ENCODE measurements at regions not wholly inside any gene's neighbourhood (a gene's known extent, or its start where the extent isn't known, plus 50 kb on each side); places are given as distances from the start of the nearest gene placed in this dataset.

DNA sequence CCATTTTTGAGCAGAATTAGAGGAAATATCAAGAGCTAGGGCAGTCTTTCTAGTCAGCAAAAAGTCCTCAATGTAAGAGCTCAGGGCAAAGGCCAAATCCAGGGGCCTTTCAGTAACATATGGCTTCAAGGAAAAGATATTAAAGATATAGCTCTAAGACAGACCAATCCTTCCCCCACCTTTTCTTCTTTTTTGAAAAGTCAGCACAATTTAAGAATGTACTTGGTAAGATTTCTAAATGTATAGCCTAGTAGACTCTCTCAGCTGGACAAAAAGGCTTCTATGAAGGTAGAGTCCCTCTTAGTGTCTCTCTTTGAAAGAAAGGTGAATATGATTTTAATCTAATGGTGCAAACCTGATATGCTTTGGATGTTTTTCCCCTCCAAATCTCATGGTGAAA is 515.7 kb downstream of the VRK1 start:
- DNase-seq: no peak

DNA sequence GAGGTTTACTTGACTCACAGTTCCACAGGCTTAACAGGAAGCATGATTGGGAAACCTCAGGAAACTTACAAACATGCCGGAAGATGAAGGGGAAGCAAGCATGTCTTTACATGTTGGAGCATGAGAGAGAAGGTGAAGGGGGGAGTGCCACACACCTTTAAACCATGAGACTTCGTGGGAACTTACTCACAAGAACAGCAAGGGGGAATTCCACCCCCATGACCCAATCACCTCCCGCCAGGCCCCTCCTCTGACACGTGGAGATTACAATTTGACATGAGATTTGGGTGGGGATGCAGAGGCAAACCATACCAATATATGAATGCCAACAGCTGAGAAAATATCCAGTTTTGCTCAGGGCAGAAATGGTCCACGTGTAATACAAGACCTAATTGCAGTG is 518.6 kb downstream of the VRK1 start:
- DNase-seq: no peak

DNA sequence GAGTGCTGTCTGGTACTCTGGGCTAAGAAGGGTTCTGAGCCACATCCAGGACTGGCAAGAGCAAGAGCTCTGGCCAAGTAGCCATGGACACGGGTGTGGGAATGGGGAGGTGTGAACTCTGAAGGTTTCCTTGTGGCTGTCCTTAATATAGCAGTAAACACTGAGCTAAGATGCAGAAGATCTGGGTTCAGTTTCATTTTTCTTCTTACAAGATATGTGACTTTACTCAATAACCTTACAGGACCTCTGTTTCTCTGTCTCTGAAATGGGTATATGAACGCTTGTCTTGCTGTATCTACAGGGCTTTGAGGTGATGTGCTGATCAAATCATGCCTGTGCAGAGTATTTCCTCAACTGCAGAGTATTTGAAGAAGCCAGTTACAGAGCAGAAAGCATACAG is 521.2 kb downstream of the VRK1 start:
- DNase-seq: no peak

DNA sequence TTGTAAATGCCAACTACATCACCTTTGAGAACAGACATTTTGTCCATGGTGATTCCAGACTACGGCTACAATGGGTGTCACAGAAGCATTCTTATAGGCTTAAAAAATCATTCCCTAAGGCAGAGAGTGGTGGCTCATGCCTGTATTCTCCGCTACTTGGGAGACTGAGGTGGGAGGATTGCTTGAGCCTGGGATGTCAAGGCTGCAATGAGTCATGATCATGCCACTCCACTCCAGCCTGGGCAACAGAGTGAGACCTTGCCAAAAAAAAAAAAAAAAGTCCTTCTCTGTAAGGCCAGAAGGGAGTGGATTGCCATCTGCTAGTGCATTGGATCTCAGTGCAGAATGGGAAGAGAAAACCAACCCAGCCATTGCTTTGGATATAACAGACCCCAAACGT is 522.5 kb downstream of the VRK1 start:
- no peak for DNase-seq

GRCh38 chr14:97328743-97329142 is 531.6 kb downstream of the VRK1 start:
- DNase-seq: no peak

- no peak for DNase-seq
These were observed 532.5 kb downstream of the VRK1 start for GRCh38 chr14:97329701-97330100.

GRCh38 chr14:97331058-97331457 is 533.9 kb downstream of the VRK1 start:
- DNase-seq: no peak

DNA sequence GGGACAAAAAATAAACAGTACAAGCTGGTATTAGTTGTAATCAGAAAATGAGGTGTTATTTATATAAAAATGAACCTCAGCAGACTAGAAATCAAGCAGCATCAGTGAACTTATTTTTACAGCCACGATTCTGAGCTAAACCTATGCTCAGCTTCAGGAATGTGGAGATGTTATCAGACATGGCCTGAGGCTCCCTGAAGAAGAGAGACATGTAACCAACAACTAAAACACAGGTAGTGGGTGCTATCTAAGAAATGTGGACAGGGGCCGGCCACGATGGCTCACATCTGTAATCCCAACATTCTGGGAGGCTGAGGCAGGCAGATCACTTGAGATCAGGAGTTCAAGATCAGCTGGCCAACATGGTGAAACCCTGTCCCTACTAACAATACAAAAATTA is 534.3 kb downstream of the VRK1 start:
- no peak for DNase-seq

DNA sequence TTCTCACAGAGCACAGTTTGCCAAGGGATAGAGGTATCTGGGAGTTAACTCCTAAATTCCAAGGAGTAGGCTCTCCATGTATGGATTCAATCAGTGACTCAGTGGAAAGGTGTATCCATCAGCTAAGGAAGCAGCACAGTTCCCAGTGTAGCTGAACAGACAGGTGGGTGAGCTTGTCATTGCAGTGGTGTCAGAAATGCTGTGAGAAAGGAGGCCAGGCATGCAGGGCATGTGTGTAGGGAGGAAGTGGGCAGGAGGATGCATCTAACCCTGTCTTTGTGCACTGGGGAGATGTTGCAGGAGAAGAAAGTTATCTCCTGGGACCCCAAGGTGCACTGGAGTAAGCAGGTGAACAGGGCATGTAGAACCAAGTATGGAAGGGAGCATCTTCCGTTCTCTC is 539.0 kb downstream of the VRK1 start:
- no peak for DNase-seq

DNA sequence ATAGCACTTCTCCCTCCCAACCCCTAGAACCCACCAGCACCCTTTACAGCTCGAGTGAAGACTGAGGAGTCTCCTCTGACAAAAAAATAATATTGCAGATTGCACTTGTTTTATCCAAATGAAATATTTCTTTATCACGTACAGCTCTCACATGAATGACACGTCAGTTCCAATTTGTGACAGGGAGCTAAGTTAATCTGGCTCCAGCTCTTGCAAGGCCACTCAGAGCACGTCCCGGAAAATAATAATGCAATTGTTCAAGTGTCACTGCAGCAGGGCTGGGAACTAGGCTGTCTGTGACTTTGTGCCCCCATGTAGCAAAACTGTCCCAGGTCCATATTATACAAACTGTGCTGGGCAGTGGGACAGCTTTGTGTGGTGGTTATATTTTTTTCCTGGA is 539.6 kb downstream of the VRK1 start:
- no peak for DNase-seq

DNA sequence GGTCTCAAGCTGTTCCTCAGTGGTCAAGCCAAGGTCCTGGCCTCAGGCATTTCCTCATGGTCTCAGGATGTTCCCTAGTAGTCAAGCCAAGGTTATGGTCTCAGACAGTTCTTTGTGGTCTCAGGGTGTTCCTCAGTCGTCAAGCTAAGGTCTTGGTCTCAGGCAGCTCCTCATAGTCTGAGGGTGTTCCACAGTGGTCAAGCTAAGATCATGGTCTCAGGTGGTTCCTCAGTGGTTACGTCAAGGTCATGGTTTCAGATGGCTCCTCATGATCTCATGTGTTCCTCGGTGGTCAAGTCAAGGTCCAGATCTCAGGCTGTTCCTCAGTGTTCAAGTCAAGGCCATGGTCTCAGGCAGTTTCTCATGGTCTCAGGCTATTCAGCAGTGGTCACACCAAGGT is 540.1 kb downstream of the VRK1 start:
- DNase-seq: no peak

DNA sequence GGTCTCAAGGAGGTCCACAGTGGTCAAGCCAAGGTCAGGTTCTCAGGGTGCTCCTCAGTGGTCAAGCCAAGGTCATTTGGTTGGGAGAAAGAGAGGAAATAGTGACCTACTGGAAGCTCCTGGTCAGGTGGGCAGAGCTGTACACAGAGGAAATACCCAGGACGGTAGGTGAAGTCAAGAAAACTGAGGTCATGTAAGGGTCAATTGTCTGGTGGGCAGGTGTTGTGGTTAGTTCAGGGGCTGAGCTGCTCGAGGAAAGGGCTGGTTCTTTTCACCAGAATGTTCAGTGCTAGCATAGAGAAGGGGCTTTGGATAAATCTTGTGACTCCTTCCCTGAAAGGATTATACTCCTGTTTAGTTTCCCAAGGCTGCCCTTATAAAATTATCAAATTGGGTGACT is 540.5 kb downstream of the VRK1 start:
- DNase-seq: no peak

DNA sequence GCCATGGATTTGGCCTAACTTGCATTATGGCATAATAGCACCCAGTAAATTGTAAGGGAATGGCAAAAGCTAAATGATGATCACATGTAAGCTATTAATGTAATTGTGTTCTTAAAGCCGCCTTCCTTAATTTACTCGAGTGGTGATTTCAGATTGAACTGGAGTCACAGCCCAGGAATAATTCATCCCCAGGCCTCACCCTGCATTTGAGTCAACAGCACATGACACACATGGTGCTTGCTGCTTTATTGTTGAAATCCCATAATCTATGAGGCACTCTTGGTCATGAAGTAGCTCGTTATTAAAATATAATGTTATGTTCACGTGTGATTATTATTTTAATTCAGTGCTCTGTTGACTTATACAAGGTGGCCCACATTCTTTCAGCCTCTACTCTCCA is 547.5 kb downstream of the VRK1 start:
- DNase-seq: no peak

DNA sequence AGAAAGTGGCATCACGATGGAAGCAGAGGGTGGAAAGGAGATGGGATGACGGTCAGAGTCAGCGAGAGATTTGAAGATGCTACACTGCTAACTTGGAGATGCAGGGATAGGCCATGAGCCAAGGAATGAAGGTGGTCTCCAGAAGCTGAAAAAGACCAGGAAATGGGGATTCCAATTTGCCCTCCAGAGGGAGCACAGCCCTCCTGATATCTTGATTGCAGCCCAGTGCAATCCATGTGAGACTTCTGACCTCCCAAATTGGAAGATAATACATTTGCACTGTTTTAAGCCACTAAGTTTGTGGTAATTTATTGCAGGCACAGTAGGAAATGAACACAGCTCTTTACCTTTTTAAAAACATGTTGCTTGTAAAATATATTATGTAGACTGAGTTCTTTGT is 549.5 kb downstream of the VRK1 start:
- no peak for DNase-seq

DNA sequence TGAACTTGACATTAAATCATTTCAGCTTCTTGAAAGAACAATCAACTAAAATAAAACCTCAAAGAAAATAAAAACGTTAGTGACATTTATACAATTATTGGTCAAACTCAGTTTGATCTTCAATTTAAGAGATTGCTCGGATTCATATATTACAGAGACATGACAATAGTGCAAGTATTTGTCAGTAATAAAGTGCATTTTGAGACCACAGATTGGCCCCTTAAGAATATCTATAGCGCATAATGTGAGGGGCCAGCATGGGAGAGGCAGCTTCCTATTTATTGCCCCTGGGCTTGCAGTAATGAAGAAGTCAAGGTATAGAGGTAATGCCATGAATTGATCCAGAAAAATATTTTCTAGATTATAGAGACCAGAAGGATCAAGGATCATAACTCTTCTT is 552.3 kb downstream of the VRK1 start:
- no peak for DNase-seq

- no peak for DNase-seq
These were observed 552.8 kb downstream of the VRK1 start for GRCh38 chr14:97349946-97350345.

DNA sequence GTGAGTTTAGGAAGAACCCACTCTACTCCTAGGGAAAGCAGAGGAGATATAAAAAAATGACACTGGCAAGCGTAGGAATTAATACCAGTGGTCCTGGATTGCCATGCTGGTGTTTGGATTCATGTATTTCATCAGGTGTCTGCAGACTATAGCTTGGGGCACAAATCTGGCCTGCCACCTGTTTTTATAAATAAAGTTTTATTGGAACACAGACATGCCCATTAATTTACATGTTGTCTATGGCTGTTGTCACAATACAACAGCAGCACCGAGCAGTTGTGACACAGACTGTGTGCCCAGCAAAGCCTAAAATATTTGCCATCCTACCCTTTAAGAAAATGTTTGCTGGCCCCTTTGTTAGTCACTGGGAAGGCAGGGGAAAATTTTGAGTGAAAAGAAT is 553.2 kb downstream of the VRK1 start:
- no peak for DNase-seq

GRCh38 chr14:97350894-97351731 is 553.9 kb downstream of the VRK1 start:
- DNase-seq: no peak

- DNase-seq: no peak
These were observed 555.9 kb downstream of the VRK1 start for GRCh38 chr14:97353102-97353501.

DNA sequence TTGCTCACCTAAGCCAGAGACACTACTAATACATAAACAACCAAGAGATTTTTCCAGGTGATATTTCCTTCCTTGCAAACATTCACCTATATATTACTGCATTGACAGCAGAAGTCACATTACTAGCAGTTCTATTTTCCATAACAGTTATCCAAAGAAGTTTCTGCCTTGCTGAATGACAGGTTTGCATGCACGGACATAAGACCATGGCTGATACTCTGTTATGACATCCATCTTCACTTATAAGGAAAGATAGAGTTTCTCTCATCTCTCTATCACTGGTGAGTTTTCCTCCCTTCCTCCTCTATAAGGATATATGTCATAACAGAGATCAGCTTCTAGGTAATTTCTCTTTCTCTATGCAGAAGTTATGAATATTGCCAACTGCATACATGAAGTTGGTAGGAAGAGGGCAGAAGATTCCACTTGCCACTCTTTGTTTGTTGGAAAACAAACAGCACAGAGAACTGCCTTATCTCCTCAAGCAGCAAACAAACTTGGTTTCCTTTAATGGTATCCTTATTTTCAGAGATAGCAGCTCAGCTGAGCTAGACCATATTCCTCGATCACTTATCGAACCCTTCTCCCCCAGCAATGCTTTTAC is 557.0 kb downstream of the VRK1 start:
- DNase-seq: no peak

DNA sequence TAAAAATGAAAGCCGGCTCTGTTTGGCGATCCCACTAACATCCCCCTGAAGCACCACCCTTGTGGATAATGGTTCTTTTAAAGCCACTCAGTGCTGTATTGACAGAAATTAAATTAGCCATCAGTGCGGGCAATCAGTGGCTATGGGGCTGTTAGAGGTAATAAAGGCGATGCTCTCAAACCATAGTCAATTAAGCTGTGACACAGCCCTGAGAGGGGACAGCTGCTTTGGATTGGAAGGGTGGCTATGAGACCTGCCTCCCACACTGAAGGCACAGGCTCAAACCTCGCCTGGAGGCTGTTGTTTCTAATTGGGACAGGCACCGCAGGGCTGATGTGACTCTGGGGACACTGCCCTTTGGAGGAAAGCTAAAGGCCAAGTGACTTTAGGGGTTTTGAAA is 562.2 kb downstream of the VRK1 start:
- no peak for DNase-seq

- DNase-seq: no peak
These were observed 564.0 kb downstream of the VRK1 start for GRCh38 chr14:97361181-97361580.

GRCh38 chr14:97361958-97362357 is 564.8 kb downstream of the VRK1 start:
- DNase-seq: no peak

- no peak for DNase-seq
These were observed 569.2 kb downstream of the VRK1 start for GRCh38 chr14:97366400-97366799.

- no peak for DNase-seq
These were observed 570.1 kb downstream of the VRK1 start for GRCh38 chr14:97367278-97367677.

Data from activated T-cell treated with anti-CD3 and anti-CD28 coated beads, Interleukin-2, amount 50 U/mL, for 48 hours (primary cell).